Urinary bladder (tissue), 3 donors: ENCODE measurements at regions not wholly inside any gene's neighbourhood (a gene's known extent, or its start where the extent isn't known, plus 50 kb on each side); places are given as distances from the start of the nearest gene placed in this dataset.

ENCODE experiments used
- DNase-seq: peaks from one replicate; pipeline ENCODE4 v3.0.0-alpha.2; 2015; ENCODE audit errors: extremely low spot score
- H3K27ac ChIP-seq: one replicate; pipeline ENCODE4 v1.5.1; 2013; ENCODE audit warnings: low read depth, mild to moderate bottlenecking, moderate library complexity
- H3K36me3 ChIP-seq: one replicate; pipeline ENCODE4 v1.6.1; 2013; ENCODE audit warnings: mild to moderate bottlenecking, moderate library complexity; ENCODE audit not compliant: insufficient read depth
- H3K4me1 ChIP-seq: one replicate; pipeline ENCODE4 v1.6.1; 2013; ENCODE audit warnings: mild to moderate bottlenecking, moderate library complexity; ENCODE audit not compliant: insufficient read depth
- H3K4me3 ChIP-seq: one replicate; pipeline ENCODE4 v1.5.1; 2013; ENCODE audit warnings: low read depth, low read length
- WGBS: extraction: QIAGEN DNeasy Blood & Tissue Kit; methylation state at CpG from one replicate; pipeline ENCODE4 v1.1.7; 2013; 5-methylcytosine and 5-hydroxymethylcytosine counted together
- donor health status: healthy with polysubstance abuse.
- donor health status: healthy.

DNA sequence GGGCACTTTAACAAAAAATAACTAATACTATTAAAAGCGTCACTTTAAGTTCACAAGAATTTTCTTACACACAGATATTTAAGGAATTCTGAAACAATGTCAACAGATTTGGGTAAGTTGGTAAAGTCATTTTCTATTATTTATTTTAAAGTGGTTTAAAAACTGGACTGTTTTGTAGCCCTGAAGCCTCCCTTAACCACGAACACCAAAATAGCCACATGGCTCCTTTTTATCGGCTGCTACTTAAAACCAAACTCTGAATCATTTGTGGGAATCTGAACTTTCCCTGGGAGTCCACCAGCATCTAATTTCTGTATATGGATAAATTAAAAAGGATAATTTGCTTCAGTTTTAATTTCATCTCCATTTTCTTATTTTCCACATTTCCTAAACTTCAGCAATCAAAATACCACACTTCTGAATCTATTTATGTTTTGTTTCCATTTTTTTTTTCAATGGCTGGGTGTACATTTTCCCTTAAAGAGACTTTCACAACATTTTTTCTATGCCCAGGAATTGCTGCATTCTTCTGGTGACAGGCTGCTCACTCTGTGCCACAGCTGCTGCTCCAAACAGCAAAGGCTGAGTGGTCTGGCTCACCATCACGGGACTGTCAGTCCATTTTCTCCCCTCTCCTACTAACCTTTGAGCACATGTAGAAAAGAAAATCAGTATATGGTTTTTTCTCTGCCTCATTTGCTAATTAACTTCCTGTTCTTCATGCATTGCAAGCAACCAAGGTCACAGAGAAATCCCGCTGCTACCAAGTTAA is 255.5 kb upstream of the KCNJ16 start:
- Histone ChIP-seq H3K36me3 (no peaks in the 10 kb centered on the region), H3K4me1 (no peaks in the 10 kb centered on the region), H3K27ac (no peak overlapping the region), H3K4me3 (no peak overlapping the region)
- 74% methylated on average over 5 of the region's 5 CpGs for WGBS
- DNase-seq: no peak

DNA sequence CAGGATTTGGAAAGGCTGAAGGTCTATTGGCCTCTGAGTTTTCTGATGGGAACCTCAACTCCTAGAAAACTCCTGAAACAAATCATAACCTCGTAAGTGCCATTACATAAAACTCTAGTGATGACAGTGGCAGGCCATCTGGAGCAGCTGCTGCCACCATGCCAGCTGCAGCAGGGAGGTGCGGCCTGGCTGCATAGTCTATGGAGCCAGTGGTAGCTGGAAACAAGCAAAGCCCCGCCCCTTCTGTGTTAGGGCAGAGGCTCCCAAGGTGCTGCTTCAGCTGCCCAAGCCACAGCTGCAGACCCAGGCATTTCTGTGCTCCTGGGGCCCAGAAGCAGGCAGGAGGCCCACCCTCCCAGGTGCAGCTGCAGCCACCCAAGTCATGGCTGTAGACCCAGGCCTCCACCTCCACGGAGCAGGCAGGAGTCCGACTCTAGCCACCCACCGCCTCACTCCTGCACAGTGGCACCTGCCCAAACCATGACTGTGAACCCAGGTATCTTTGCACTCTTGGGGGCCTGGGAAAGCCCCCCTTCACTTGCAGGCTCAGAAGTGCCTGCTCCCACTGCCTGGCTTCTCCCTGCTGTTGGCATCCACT is 254.1 kb upstream of the KCNJ16 start:
- no peak overlapping the region for H3K27ac ChIP-seq
- no peak overlapping the region for H3K4me3 ChIP-seq
- H3K4me1 ChIP-seq: no peaks in the 10 kb centered on the region
- WGBS: 95% methylated on average over 6 of the region's 6 CpGs
- DNase-seq: no peak
- H3K36me3 ChIP-seq: no peaks in the 10 kb centered on the region

DNA sequence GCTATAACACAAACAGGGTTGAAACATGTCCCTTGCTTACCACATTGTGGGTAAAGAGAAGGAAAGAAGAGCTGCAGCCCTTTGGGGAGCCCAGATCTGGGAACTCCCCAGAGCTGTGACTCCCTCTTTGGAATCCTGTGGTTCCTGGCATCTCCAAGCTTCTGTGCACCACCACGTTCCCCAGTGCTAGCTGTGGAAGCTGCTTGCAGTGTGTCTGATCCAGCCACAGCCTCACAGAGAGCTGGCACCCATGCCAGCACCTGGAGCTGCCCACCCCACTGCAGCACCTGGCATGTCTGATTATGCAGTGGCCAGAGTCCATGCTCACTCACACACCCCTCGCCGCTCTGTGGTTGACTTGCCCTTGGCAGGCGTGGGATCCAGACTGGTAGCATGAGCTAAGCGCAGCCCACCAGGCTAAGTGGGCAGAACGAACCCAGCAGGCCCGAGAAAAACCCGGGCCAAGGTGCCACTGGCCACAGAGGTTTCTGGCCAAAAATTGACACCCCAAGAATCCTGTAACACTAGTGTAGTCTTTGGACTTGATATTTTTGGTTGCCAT is 252.6 kb upstream of the KCNJ16 start:
- H3K27ac ChIP-seq: no peak overlapping the region
- no peak overlapping the region for H3K4me3 ChIP-seq
- no peaks in the 10 kb centered on the region for H3K36me3 ChIP-seq
- no peak for DNase-seq
- 96% methylated on average over 8 of the region's 8 CpGs for WGBS
- no peaks in the 10 kb centered on the region for H3K4me1 ChIP-seq

- Histone ChIP-seq H3K36me3 (no peaks in the 10 kb centered on the region), H3K4me1 (no peaks in the 10 kb centered on the region), H3K27ac (no peak overlapping the region), H3K4me3 (no peak overlapping the region)
- 54% methylated on average over 6 of the region's 6 CpGs for WGBS
- DNase-seq: no peak
Measured at GRCh38 chr17:69828087-69828486, 246.9 kb upstream of the KCNJ16 start.

- H3K36me3 ChIP-seq: no peaks in the 10 kb centered on the region
- no peaks in the 10 kb centered on the region for H3K4me1 ChIP-seq
- no peak overlapping the region for H3K27ac ChIP-seq
- no peak for DNase-seq
- no peak overlapping the region for H3K4me3 ChIP-seq
- WGBS: 72% methylated on average over 2 of the region's 2 CpGs
Measured at GRCh38 chr17:69834494-69834893, 240.5 kb upstream of the KCNJ16 start.

DNA sequence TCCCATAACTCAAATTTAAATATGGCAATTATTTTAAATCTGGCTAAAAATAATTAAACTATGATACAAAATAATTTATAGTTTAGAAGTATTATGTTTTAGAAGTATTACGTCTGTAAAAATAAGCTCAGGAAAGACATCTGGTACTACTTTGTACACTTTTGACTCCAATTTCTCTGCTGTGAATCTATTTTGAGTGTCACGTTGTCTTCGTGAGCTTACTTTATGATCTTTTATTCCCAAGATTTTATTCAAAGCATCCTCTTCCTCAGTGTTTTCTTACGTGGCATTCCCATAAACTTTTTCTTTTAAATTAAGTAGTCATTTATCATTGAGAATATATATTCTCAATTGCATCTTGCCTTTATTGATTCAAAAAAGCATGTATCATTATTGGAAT is 223.3 kb upstream of the KCNJ16 start:
- Histone ChIP-seq H3K27ac (no peak overlapping the region), H3K36me3 (no peaks in the 10 kb centered on the region), H3K4me3 (no peak overlapping the region), H3K4me1 (no peaks in the 10 kb centered on the region)
- DNase-seq: no peak
- 75% methylated on average over 4 of the region's 4 CpGs for WGBS

DNA sequence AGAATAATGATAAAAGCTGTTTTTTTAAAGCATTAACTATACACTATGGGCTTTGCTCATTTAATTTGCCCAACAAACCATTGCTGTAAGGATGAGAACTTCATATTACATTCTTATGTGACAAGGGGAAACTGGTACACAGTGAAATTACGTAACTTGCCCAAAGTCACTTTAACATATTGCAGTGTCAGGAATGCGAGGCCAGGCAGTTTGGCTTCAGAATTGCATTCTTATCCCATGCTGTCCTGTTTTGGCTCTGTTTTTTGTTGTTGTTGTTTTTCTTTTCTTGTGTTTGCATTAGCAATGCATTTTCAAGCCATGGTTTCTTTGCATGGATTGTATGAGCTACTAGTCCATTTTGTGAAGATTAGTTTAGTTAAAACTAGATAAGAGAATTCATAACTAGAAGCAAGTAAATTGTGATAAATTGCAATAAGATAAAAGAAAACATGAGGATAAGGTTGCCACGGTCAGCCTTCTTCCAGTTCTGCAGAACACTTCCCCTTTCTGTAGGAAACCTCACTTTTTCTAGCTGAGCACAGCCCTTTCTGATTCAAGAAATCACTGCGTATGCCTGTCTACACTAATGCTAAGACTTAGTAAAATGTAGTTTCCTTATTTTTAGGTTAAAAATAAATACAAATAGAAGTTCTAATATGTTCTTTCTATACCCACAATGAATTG is 221.3 kb upstream of the KCNJ16 start:
- no peak overlapping the region for H3K27ac ChIP-seq
- 56% methylated on average over 4 of the region's 4 CpGs for WGBS
- no peak for DNase-seq

DNA sequence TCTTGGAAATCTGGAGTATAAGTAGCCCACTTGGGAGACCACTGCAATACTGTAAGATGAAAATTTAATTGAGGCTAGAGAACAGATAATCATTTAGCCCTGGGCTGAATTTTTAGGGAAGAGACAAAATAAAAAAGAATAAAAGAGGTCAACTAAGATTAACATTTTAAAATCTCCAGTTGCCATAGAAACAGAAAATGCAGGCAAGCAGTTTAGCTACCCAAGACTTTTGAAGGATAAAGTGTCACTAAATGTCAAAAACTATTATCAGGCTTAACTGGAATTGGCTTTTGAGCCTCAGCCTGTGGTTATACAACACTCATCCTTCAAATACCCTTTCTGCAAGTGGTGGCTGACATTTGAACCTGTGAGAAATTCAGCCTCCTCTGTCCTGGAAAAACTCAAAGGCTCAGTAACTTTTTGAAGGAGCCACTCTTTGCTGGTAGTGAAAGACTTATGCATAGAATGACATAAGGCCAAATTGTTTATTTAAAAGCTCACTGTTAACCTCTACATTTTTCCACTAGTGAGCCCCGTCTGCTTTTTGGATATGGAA is 220.7 kb upstream of the KCNJ16 start:
- 37% methylated on average over 1 of the region's 1 CpG for WGBS
- no peak overlapping the region for H3K27ac ChIP-seq
- DNase-seq: no peak

More for the DNA sequence above, 221.3 kb upstream of the KCNJ16 start:
- H3K4me3 ChIP-seq: no peak overlapping the region
- no peaks in the 10 kb centered on the region for H3K36me3 ChIP-seq
- no peaks in the 10 kb centered on the region for H3K4me1 ChIP-seq

DNA sequence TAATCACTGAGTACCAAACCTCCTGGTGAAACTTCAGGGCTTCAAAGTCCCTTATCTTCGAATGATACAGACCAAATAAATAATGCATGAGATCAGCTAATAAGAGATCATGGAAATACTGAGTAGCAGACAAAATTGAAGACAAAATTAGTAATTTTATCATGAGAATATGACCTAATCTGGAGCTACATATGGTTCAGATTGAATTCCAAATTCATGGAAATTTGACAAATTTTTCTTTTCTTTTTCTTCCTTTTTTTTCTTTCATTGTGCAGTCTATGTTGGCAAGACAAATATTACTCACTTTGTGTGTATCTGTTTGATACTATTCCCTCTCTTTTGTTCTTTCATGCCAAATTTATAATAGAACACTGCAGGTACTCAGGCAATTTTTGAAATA is 218.1 kb upstream of the KCNJ16 start:
- Histone ChIP-seq H3K4me3 (no peak overlapping the region), H3K4me1 (no peaks in the 10 kb centered on the region), H3K27ac (no peak overlapping the region), H3K36me3 (no peaks in the 10 kb centered on the region)
- no peak for DNase-seq
- 76% methylated on average over 1 of the region's 1 CpG for WGBS

More for the DNA sequence above, 220.7 kb upstream of the KCNJ16 start:
- Histone ChIP-seq H3K4me3 (no peak overlapping the region), H3K36me3 (no peaks in the 10 kb centered on the region), H3K4me1 (no peaks in the 10 kb centered on the region)

DNA sequence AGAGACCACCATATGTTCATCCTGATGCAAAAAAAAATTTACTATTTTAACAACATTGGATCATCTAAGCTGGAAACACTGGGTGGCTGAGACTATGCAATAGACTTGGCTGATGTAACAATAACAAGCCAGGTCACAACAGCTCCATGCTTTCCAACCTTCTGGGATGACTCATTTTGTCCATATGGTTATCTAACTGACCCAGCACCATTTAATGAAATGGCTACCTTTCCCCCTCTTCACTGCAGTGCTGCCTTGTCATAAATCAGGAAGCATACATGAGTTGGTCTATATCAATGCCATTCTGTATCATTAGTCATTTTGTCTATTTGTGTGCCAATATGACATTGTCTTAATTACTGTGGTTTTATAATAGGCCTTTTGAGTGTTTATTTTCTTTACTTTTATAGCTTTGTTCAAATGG is 217.6 kb upstream of the KCNJ16 start:
- no peaks in the 10 kb centered on the region for H3K4me1 ChIP-seq

GRCh38 chr17:69858460-69858859 is 216.6 kb upstream of the KCNJ16 start:
- no peak for DNase-seq
- WGBS: 65% methylated on average over 3 of the region's 3 CpGs
- H3K36me3 ChIP-seq: no peaks in the 10 kb centered on the region
- H3K4me1 ChIP-seq: no peaks in the 10 kb centered on the region
- H3K27ac ChIP-seq: no peak overlapping the region
- H3K4me3 ChIP-seq: no peak overlapping the region

More for the DNA sequence above, 217.6 kb upstream of the KCNJ16 start:
- Histone ChIP-seq H3K36me3 (no peaks in the 10 kb centered on the region), H3K4me3 (no peak overlapping the region), H3K27ac (no peak overlapping the region)
- no peak for DNase-seq

- H3K4me3 ChIP-seq: no peak overlapping the region
- H3K4me1 ChIP-seq: no peaks in the 10 kb centered on the region
- H3K27ac ChIP-seq: no peak overlapping the region
- WGBS: 80% methylated on average over 3 of the region's 3 CpGs
- DNase-seq: no peak
- no peaks in the 10 kb centered on the region for H3K36me3 ChIP-seq
Measured at GRCh38 chr17:69860142-69860680, 214.8 kb upstream of the KCNJ16 start.

DNA sequence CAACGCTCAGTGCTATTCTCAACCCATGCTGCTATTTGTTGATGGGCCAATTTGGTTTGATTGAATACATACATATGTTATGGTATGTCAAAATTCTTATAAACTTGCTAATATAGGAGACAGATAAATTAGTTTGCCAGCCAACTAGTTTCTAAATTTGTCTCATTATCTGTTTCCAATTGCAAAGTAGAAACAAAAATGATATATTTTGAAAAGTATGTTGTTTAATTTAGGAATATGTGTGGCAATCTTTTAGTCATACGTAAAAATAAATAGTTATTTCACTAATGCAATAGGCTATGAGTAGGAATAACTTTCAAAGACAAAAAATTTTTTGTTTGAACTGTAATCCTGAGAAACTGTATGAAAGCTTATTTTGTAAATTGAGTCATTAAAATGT is 210.6 kb upstream of the KCNJ16 start:
- Histone ChIP-seq H3K27ac (no peak overlapping the region), H3K4me3 (no peak overlapping the region), H3K4me1 (no peaks in the 10 kb centered on the region), H3K36me3 (no peaks in the 10 kb centered on the region)
- WGBS: 61% methylated on average over 2 of the region's 2 CpGs
- DNase-seq: no peak
